Stomach (tissue), 4 donors: ENCODE measurements at regions not wholly inside any gene's neighbourhood (a gene's known extent, or its start where the extent isn't known, plus 50 kb on each side); places are given as distances from the start of the nearest gene placed in this dataset.
"Not testable (repeated sequence)": the region's sequence is repeated elsewhere in the genome, so short reads cannot be mapped to it uniquely, and the experiment has no call there.

Experiments
- EP300 ChIP-seq: sonication (generic); formaldehyde crosslinking; IDR thresholded peaks from one replicate; pipeline ENCODE4 v1.6.1; 2017; ENCODE audit warnings: antibody characterized with exemption
- POLR2A ChIP-seq, 4 donors: fragments of 450-650 bp; IDR thresholded peaks; one replicate each; pipeline ENCODE4 v1.6.1; 2016; ENCODE audit warnings: antibody characterized with exemption in 4 of 4, control low read depth in 2 of 4, mild to moderate bottlenecking in 1 of 4, moderate library complexity in 1 of 4
- POLR2AphosphoS5 ChIP-seq, 3 donors: sonication (generic); formaldehyde crosslinking; IDR thresholded peaks; one replicate each; pipeline ENCODE4 v1.6.1; 2016; ENCODE audit warnings: antibody characterized with exemption in 3 of 3
- TF ChIP-seq, protein P1 (sequence below), 7 experiments: fragments of 450-650 bp in 4 of 7; fragments of 200-600 bp in 3 of 7; sonication (generic) in 3 of 7; IDR thresholded peaks; one replicate each; pipeline ENCODE4 v1.5.1; 2016 to 2019; ENCODE audit warnings: antibody characterized with exemption in 7 of 7, control low read depth in 2 of 7, mild to moderate bottlenecking in 1 of 7

- TF ChIP-seq, protein P1, sequence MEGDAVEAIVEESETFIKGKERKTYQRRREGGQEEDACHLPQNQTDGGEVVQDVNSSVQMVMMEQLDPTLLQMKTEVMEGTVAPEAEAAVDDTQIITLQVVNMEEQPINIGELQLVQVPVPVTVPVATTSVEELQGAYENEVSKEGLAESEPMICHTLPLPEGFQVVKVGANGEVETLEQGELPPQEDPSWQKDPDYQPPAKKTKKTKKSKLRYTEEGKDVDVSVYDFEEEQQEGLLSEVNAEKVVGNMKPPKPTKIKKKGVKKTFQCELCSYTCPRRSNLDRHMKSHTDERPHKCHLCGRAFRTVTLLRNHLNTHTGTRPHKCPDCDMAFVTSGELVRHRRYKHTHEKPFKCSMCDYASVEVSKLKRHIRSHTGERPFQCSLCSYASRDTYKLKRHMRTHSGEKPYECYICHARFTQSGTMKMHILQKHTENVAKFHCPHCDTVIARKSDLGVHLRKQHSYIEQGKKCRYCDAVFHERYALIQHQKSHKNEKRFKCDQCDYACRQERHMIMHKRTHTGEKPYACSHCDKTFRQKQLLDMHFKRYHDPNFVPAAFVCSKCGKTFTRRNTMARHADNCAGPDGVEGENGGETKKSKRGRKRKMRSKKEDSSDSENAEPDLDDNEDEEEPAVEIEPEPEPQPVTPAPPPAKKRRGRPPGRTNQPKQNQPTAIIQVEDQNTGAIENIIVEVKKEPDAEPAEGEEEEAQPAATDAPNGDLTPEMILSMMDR (IDR thresholded peaks at IDR 0.05): not testable (repeated sequence)
- not testable (repeated sequence) for TF ChIP-seq POLR2A (IDR thresholded peaks at IDR 0.05); EP300; POLR2AphosphoS5 (IDR thresholded peaks at IDR 0.05)
Measured at GRCh38 chr11:15365286-15365685, 250.6 kb downstream of the INSC start.
